ENCODE measurements at regions not wholly inside any gene's neighbourhood (a gene's known extent, or its start where the extent isn't known, plus 50 kb on each side); places are given as distances from the start of the nearest gene placed in this dataset.
"Not testable (repeated sequence)": the region's sequence is repeated elsewhere in the genome, so short reads cannot be mapped to it uniquely, and the experiment has no call there.

DNA sequence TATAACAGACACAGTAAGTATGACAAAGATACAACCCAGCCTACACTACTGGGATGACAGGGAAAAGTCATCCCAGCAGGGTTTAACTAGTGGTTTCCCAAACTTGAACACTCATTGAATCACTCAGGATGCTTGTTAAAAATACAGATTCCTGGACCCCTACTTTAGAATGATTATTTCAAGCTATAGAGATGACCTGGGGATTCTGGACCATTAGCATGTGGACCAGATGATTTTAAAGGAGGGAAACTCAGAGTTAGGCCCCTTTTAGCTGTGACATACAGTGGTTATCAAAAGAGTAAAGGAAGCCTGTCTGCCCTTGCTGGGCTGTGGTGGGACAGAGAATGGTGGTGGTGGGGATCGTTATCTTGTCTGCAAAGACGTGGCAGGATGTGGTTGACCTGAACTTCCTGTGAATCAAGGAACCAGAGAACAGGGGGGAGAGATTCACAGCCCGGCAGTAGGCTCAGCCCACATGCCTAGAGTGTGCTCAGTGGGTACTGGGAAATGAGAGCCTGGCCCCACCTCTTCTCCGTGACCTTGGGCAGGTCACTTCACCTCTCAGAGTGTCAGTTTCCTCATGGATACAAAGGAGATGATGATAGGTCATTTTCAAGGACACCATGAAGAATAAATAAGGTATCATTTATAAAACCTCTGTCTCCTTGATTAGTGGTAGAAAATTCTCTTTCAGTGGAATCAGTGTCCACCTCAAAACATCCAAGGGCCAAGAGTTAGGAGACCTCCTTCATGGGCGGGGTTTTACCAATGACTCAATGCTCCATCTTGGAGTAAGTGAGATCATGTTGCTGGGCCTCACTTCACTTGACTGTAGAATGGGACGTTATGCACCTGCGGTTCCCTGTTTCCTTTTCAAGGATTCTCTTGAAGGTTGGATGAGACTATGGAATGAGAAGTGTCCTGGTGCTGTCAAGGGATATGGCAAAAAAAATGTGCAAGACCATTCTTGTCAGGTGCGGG is 306.5 kb downstream of the RPLP1 start:
- DNase-seq (ENCODE audit: low spot score) = no peak

GRCh38 chr15:69760258-69760845 is 307.7 kb downstream of the RPLP1 start:
- DNase-seq (ENCODE audit: low spot score) = no peak

GRCh38 chr15:69760890-69761568 is 308.4 kb downstream of the RPLP1 start:
- DNase-seq (ENCODE audit: low spot score) = peak; percentile 98

- no peak for DNase-seq (ENCODE audit: low spot score)
These were observed 309.9 kb downstream of the RPLP1 start for GRCh38 chr15:69762373-69763148.

DNA sequence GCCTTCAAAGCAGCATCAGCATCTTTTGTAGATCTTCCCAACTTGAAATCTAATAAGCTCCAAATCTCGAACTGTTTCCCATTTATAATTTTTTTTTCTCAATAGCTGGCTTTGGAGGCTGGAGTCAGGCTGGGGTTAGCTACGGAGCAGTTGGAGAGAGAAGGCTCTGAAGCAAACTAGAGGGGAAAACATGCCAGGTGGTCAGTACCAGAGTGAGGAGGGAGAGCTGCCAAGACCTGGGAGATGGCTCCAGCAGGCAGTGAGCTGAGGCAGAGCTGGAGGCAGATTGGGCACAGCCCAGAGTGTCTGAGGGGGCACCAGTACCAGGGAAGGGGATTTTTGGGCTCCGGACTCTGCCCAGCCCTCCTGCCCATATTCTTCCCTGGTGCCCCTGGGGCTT is 311.2 kb downstream of the RPLP1 start:
- no peak for DNase-seq (ENCODE audit: low spot score)

GRCh38 chr15:69766156-69766555 is 313.5 kb downstream of the RPLP1 start:
- no peak for DNase-seq (ENCODE audit: low spot score)

DNA sequence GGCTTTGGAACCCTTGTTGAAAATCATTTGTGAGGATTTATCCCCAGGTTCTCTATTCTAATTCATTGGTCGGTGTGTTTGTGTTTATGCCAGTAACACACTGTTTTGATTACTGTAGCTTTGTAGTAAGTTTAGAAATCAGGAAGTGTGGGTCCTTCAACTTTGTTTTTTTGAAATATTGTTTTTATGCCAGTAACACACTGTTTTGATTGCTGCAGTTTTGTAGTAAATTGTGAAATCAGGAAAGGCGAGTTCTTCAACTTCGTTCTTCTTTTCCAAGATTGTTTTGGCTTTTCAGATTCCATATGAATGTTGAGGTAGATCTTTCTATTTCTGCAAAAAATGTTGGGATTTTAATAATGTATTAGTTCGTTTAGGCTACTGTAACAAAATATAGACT is 314.6 kb downstream of the RPLP1 start:
- DNase-seq (ENCODE audit: low spot score) = no peak

DNA sequence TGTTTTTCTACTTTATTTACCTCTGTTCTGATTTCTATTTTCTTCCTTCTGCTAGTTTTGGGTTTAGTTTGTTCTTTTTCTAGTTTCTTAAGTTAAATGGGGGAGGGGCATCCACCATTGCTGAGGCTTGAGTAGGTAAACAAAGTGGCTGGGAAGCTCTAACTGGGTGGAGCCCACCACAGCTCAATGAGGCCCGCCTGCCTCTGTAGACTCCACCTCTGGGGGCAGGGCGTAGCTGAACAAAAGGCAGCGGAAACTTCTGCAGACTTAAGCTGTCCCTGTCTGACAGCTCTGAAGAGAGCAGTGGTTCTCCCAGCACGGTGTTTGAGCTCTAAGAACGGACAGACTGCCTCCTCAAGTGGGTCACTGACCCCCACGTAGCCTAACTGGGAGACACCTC is 316.7 kb downstream of the RPLP1 start:
- DNase-seq (ENCODE audit: low spot score) = not testable (repeated sequence)

GRCh38 chr15:69774258-69774657 is 321.6 kb downstream of the RPLP1 start:
- not testable (repeated sequence) for DNase-seq (ENCODE audit: low spot score)

DNA sequence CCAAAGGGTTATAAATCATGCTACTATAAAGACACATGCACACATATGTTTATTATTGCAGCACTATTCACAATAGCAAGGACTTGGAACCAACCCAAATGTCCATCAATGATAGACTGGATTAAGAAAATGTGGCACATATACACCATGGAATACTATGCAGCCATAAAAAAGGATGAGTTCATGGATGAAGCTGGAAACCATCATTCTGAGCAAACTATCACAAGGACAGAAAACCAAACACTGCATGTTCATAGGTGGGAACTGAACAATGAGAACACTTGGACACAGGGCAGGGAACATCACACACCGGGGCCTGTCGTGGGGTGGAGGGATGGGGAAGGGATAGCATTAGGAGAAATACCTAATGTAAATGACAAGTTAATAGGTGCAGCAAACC is 322.1 kb downstream of the RPLP1 start:
- DNase-seq (ENCODE audit: low spot score) = not testable (repeated sequence)

GRCh38 chr15:69777356-69777755 is 320.4 kb downstream of the TLE3 start:
- no peak for DNase-seq (ENCODE audit: low spot score)

DNA sequence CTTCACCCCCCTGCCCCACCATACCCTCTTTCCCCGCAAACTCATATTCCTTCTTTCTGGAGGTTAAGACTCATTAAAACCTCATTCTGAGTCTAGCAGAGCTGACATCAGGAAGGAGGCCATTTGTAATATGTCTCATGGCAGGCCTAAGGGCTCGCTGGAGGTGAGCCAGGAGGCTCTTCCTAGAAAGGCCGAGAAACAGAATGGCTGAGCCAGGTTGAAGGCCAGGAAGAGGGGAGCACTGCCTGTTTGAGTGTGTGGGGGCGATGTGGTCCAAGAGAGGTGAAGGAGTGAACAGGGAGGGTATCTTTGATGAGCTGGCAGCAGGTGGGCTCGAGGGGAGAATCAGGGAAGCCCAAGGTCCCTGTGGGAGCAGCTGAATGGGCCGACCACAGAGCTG is 317.3 kb downstream of the TLE3 start:
- DNase-seq (ENCODE audit: low spot score) = no peak

GRCh38 chr15:69780981-69781380 is 316.7 kb downstream of the TLE3 start:
- no peak for DNase-seq (ENCODE audit: low spot score)

DNA sequence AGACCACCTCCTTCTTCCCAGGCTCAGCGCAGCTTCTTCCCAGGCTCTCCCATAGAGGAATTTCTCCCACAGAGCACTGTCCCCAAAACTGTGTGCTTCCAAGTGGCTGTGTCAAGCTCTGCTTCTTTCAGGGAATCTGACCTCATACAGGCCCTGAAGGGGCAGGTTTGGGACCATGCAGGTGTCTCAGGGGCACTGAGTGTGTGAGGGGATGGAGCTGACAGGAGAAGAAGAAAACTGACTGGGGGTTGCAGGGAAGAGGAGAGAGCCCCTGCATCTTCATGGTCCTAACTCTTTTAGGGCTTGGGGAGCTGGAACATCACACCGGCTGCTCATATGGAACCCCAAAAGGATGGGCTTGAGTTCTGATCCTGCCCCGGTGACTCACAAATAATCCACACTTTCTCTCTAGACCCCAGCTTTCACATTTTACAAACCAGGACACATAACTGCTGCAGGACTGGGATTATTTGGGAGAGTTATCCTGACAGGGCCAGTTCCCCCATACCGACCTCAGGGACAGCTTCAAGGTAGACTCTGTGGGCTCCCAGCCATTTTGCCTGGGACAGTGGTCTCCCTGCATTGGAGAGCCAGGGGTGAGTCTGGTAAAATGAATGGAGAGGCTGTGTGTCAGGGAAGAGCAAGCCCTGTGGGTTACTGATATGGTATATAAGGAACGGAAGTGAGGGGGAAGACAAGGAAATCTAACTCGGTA is 316.1 kb downstream of the TLE3 start:
- no peak for DNase-seq (ENCODE audit: low spot score)

GRCh38 chr15:69782139-69782658 is 315.5 kb downstream of the TLE3 start:
- DNase-seq (ENCODE audit: low spot score) = no peak

DNA sequence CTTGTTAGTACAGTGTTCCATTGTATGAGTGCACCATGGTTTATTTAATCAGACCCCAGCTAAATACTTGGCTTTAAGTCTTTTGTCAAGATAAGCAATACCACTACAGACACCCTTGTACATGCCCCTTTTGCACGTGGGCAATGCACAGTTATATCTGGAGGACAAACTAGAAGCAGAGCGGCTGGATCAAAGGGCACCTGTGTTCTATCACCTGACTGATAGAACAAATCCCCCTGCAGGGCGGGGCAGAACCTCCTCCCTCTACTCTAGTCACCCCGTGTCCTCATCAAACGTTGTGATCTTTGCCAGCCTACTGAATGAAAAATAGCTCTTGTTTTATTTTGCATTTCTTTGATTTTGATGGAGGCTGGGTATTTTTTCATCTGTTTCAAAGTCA is 314.9 kb downstream of the TLE3 start:
- peak; percentile 43 for DNase-seq (ENCODE audit: low spot score)

- DNase-seq (ENCODE audit: low spot score) = no peak
These were observed 314.5 kb downstream of the TLE3 start for GRCh38 chr15:69783211-69783610.

GRCh38 chr15:69784798-69785566 is 312.7 kb downstream of the TLE3 start:
- DNase-seq (ENCODE audit: low spot score) = peak; percentile 31

DNA sequence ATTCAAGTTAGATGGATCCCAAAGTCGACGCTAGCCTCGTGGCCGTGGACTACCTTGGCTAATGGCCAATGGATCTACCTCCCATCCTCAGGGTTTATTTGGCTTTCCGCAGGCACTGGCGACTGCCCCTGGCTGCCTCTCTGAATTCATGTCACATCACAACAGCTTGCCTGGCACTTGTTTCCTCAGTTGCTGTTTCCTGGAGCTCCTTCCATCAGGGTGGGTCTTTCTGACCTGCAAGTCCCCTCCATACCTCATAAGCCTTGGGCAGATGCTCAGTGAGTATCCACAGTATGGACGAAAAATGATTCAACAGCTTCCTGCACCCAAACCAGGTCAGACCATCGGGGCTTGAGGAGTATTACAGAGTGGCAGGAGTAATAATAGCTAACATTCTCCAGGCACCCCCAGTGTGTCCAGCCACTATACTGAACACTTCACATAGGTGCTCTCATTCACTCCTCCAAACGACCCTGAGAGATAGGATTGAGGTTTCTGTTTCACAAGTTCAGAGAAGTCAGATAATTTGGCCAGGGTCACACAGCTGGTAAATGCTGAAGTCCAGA is 311.5 kb downstream of the TLE3 start:
- no peak for DNase-seq (ENCODE audit: low spot score)

DNA sequence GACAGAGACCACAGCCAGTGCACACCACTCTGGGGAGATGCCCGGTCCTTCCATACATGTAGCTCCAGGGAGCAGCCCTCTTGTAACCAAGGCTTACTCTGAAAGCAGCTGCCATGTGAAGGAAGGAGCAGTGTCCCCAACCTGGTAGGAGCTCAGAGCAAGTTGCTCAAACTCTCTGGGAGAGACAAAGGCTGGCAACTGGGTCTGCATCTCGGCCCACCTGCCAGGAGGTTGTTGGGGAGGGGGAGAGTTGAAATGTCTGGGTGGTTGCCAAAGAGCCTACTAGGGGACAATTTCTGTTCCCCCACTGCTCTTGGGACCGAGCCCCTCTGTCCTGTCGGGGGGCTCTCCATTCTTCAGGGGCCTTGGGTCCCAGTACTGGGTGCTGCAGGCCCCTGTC is 309.9 kb downstream of the TLE3 start:
- no peak for DNase-seq (ENCODE audit: low spot score)

Data from umbilical cord (tissue), 1 donor.